ENCODE measurements at regions not wholly inside any gene's neighbourhood (a gene's known extent, or its start where the extent isn't known, plus 50 kb on each side); places are given as distances from the start of the nearest gene placed in this dataset.

GRCh38 chr3:31184261-31185061, 290.0 kb upstream of the GADL1 start:
- Histone ChIP-seq H3K79me2 (ENCODE audit: control insufficient read depth, insufficient read depth, low read length) (no peaks in the 10 kb centered on the region), H3K4me2 (ENCODE audit: insufficient read depth, low read length) (no peak overlapping the region), H3K9me3 (replicated peaks; ENCODE audit: control insufficient read depth, insufficient read depth, low read length) (no peaks in the 10 kb centered on the region), H3K36me3 (ENCODE audit: control insufficient read depth in 2 of 2, extremely low read depth in 1 of 2, insufficient read depth in 2 of 2, low read length in 2 of 2) (no peaks in the 10 kb centered on the region), H4K20me1 (replicated peaks; ENCODE audit: control insufficient read depth, extremely low read depth, insufficient read depth, low read length) (no peaks in the 10 kb centered on the region), H3K27me3 (ENCODE audit: control insufficient read depth in 2 of 2, insufficient read depth in 2 of 2, low read length in 2 of 2) (peaks cover 0 to 9% of the 10 kb centered on the region in 2 experiments), H2AFZ (ENCODE audit: low read depth, low read length) (no peak overlapping the region), H3K4me3 (replicated peaks in 1 of 3; ENCODE audit: insufficient read depth in 1 of 3, low read depth in 1 of 3, low read length in 3 of 3) (no peak overlapping the region), H3K9me1 (replicated peaks; ENCODE audit: control insufficient read depth, extremely low read depth, insufficient read depth, low read length) (no peaks in the 10 kb centered on the region), H3K27ac (ENCODE audit: insufficient read depth, low read depth, low read length) (no peak overlapping the region), H3K9ac (replicated peaks; ENCODE audit: extremely low read depth, insufficient read depth, low read length) (no peak overlapping the region), H3K4me1 (ENCODE audit: control insufficient read depth, extremely low read depth, insufficient read depth, low read length) (no peaks in the 10 kb centered on the region)
- BruUV-seq (replicated peaks): no TSS peak
- ChIA-PET POLR2A (no interaction called here), CTCF (no interaction called here)
- no peak for FAIRE-seq
- intact Hi-C loops (cut with micrococcal nuclease) (no loop called here), dilution Hi-C loops (cut with MboI; ENCODE audit: extremely low pct_ligation_motif_present, low sequenced_read_pairs) (no loop called here)
- TF ChIP-seq FOS (IDR thresholded peaks at IDR 0.05; ENCODE audit: borderline replicate concordance, insufficient read depth, low read length) (no peak), MYC (IDR thresholded peaks at IDR 0.05; ENCODE audit: low read depth, low read length) (no peak)
- no peak for DNase-seq (ENCODE audit: low read depth, low spot score)

DNA sequence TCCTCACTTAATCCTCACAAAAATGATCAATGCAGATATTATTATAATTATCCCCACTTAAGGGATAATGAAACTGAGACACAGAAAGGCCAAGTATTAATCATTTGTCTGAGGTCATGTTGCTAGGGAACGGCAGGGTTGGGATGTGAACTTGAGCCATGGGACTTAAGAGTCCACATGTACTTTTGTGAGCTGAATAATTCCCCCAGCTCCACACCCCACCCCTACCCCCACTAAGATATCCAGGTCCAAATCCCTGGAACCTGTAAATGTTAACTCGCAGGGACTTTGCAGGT, 290.5 kb upstream of the GADL1 start:
- Histone ChIP-seq H2AFZ (ENCODE audit: low read depth, low read length) (no peak overlapping the region), H3K27me3 (ENCODE audit: control insufficient read depth in 2 of 2, insufficient read depth in 2 of 2, low read length in 2 of 2) (peaks cover 0 to 9% of the 10 kb centered on the region in 2 experiments), H3K9me1 (replicated peaks; ENCODE audit: control insufficient read depth, extremely low read depth, insufficient read depth, low read length) (no peaks in the 10 kb centered on the region), H3K4me1 (ENCODE audit: control insufficient read depth, extremely low read depth, insufficient read depth, low read length) (no peaks in the 10 kb centered on the region), H4K20me1 (replicated peaks; ENCODE audit: control insufficient read depth, extremely low read depth, insufficient read depth, low read length) (no peaks in the 10 kb centered on the region), H3K9me3 (replicated peaks; ENCODE audit: control insufficient read depth, insufficient read depth, low read length) (no peaks in the 10 kb centered on the region), H3K36me3 (ENCODE audit: control insufficient read depth in 2 of 2, extremely low read depth in 1 of 2, insufficient read depth in 2 of 2, low read length in 2 of 2) (no peaks in the 10 kb centered on the region), H3K9ac (replicated peaks; ENCODE audit: extremely low read depth, insufficient read depth, low read length) (no peak overlapping the region), H3K4me2 (ENCODE audit: insufficient read depth, low read length) (no peak overlapping the region), H3K27ac (ENCODE audit: insufficient read depth, low read depth, low read length) (no peak overlapping the region), H3K79me2 (ENCODE audit: control insufficient read depth, insufficient read depth, low read length) (no peaks in the 10 kb centered on the region), H3K4me3 (replicated peaks in 1 of 3; ENCODE audit: insufficient read depth in 1 of 3, low read depth in 1 of 3, low read length in 3 of 3) (no peak overlapping the region)
- TF ChIP-seq GATA2 (IDR thresholded peaks at IDR 0.05; ENCODE audit: insufficient read depth, insufficient read length, low read depth, low read length) (no peak), POLR2A (IDR thresholded peaks at IDR 0.05; ENCODE audit: low read depth, low read length) (no peak), FOS (IDR thresholded peaks at IDR 0.05; ENCODE audit: borderline replicate concordance, insufficient read depth, low read length) (no peak), POLR2AphosphoS5 (IDR thresholded peaks at IDR 0.05; ENCODE audit: insufficient read depth, low read depth, low read length) (no peak)
- BruUV-seq (replicated peaks): no TSS peak
- CTCF ChIA-PET: no interaction called here
- POLR2A ChIA-PET: no interaction called here
- FAIRE-seq: no peak
- dilution Hi-C loops (cut with MboI; ENCODE audit: extremely low pct_ligation_motif_present, low sequenced_read_pairs) (no loop called here), intact Hi-C loops (cut with micrococcal nuclease) (no loop called here)
- no peak for DNase-seq (ENCODE audit: low read depth, low spot score)

Measured in endothelial cell of umbilical vein (primary cell).